Karpas-422 (cell line): ENCODE measurements at regions not wholly inside any gene's neighbourhood (a gene's known extent, or its start where the extent isn't known, plus 50 kb on each side); places are given as distances from the start of the nearest gene placed in this dataset.
"Not testable (repeated sequence)": the region's sequence is repeated elsewhere in the genome, so short reads cannot be mapped to it uniquely, and the experiment has no call there.

Experiments used
- DNase-seq: peaks from one replicate; pipeline ENCODE4 v3.0.0-alpha.2; 2015
- H2AFZ ChIP-seq: fragments of 200-600 bp; sonication (generic); 2 replicates; pipeline ENCODE4 v1.6.1; 2014; ENCODE audit warnings: antibody characterized with exemption, low read length, mixed read lengths
- H3K27ac ChIP-seq: fragments of 200-600 bp; sonication (generic); 2 replicates; pipeline ENCODE4 v1.5.1; 2014; ENCODE audit warnings: mild to moderate bottlenecking, low read length, moderate library complexity
- H3K27me3 ChIP-seq: fragments of 200-600 bp; sonication (generic); 2 replicates; pipeline ENCODE4 v1.6.1; 2014; ENCODE audit warnings: low read length, mixed read lengths
- H3K36me3 ChIP-seq: fragments of 200-600 bp; sonication (generic); 2 replicates; pipeline ENCODE4 v1.6.1; 2014; ENCODE audit warnings: low read length, mixed read lengths; ENCODE audit not compliant: insufficient read depth
- H3K4me1 ChIP-seq: fragments of 200-600 bp; sonication (generic); 2 replicates; pipeline ENCODE4 v1.6.1; 2014; ENCODE audit warnings: mild to moderate bottlenecking, low read length, mixed read lengths
- H3K4me2 ChIP-seq: fragments of 200-600 bp; sonication (generic); 2 replicates; pipeline ENCODE4 v1.6.1; 2014; ENCODE audit warnings: low read length, low read depth, mild to moderate bottlenecking; ENCODE audit not compliant: poor library complexity, severe bottlenecking
- H3K4me3 ChIP-seq: fragments of 200-600 bp; sonication (generic); 2 replicates; pipeline ENCODE4 v1.5.1; 2014; ENCODE audit warnings: mild to moderate bottlenecking, antibody characterized with exemption, low read length, mixed read lengths
- H3K79me2 ChIP-seq: fragments of 200-600 bp; sonication (generic); 2 replicates; pipeline ENCODE4 v1.6.1; 2014; ENCODE audit warnings: mild to moderate bottlenecking, low read length, mixed read lengths
- H3K9ac ChIP-seq: fragments of 200-600 bp; sonication (generic); 2 replicates; pipeline ENCODE4 v1.6.0; 2014; ENCODE audit warnings: low read length
- H3K9me2 ChIP-seq: fragments of 200-600 bp; sonication (generic), shearing (Covaris generic); replicated peaks from 2 replicates; pipeline ENCODE4 v1.6.0; 2014; ENCODE audit warnings: mild to moderate bottlenecking, low read length, moderate library complexity; ENCODE audit not compliant: insufficient read depth
- H3K9me3 ChIP-seq: fragments of 300-700, 200-600 bp; sonication (generic); 2 replicates; pipeline ENCODE4 v1.6.1; 2014; ENCODE audit warnings: low read length, mixed read lengths
- H4K20me1 ChIP-seq: fragments of 200-600 bp; sonication (generic); 2 replicates; pipeline ENCODE4 v1.6.1; 2014; ENCODE audit warnings: mild to moderate bottlenecking, antibody characterized with exemption, low read length, low read depth; ENCODE audit not compliant: insufficient read depth

- H3K27ac ChIP-seq: no peak overlapping the region
- H4K20me1 ChIP-seq: no peaks in the 10 kb centered on the region
- no peaks in the 10 kb centered on the region for H3K9me3 ChIP-seq
- DNase-seq: no peak
- H2AFZ ChIP-seq: no peak overlapping the region
- H3K4me2 ChIP-seq: no peak overlapping the region
- H3K9me2 ChIP-seq: no peaks in the 10 kb centered on the region
- H3K36me3 ChIP-seq: no peaks in the 10 kb centered on the region
- no peak overlapping the region for H3K9ac ChIP-seq
- no peak overlapping the region for H3K4me3 ChIP-seq
- no peaks in the 10 kb centered on the region for H3K4me1 ChIP-seq
- no peaks in the 10 kb centered on the region for H3K27me3 ChIP-seq
- H3K79me2 ChIP-seq: no peaks in the 10 kb centered on the region
Measured at GRCh38 chr6:88413459-88413858, 247.3 kb upstream of the CNR1 start.

GRCh38 chr6:88408355-88408754 is 242.2 kb upstream of the CNR1 start:
- not testable (repeated sequence) for H3K79me2 ChIP-seq, H3K4me3 ChIP-seq, H2AFZ ChIP-seq, H3K36me3 ChIP-seq, H3K9ac ChIP-seq, H3K4me1 ChIP-seq, DNase-seq, H3K27me3 ChIP-seq, H4K20me1 ChIP-seq, H3K9me3 ChIP-seq, H3K9me2 ChIP-seq, H3K27ac ChIP-seq, H3K4me2 ChIP-seq

- not testable (repeated sequence) for H3K9me2 ChIP-seq, H3K79me2 ChIP-seq, H3K27ac ChIP-seq, H3K36me3 ChIP-seq, H3K9ac ChIP-seq, DNase-seq, H2AFZ ChIP-seq, H3K9me3 ChIP-seq, H3K4me2 ChIP-seq, H3K4me1 ChIP-seq, H3K27me3 ChIP-seq, H4K20me1 ChIP-seq, H3K4me3 ChIP-seq
Measured at GRCh38 chr6:88406674-88407073, 240.5 kb upstream of the CNR1 start.

GRCh38 chr6:88403486-88403885 is 237.3 kb upstream of the CNR1 start:
- Histone ChIP-seq H3K4me2 (no peak overlapping the region), H3K27me3 (no peaks in the 10 kb centered on the region), H4K20me1 (no peaks in the 10 kb centered on the region), H2AFZ (no peak overlapping the region), H3K9me3 (no peaks in the 10 kb centered on the region), H3K9me2 (no peaks in the 10 kb centered on the region), H3K9ac (no peak overlapping the region), H3K79me2 (no peaks in the 10 kb centered on the region), H3K4me1 (no peaks in the 10 kb centered on the region), H3K27ac (no peak overlapping the region), H3K36me3 (no peaks in the 10 kb centered on the region), H3K4me3 (no peak overlapping the region)
- DNase-seq: no peak

GRCh38 chr6:88402909-88403308 is 236.8 kb upstream of the CNR1 start:
- Histone ChIP-seq H4K20me1 (no peaks in the 10 kb centered on the region), H2AFZ (no peak overlapping the region), H3K9me3 (no peaks in the 10 kb centered on the region), H3K4me3 (no peak overlapping the region), H3K4me1 (no peaks in the 10 kb centered on the region), H3K36me3 (no peaks in the 10 kb centered on the region), H3K9me2 (no peaks in the 10 kb centered on the region), H3K27me3 (no peaks in the 10 kb centered on the region), H3K27ac (no peak overlapping the region), H3K9ac (no peak overlapping the region), H3K4me2 (no peak overlapping the region), H3K79me2 (no peaks in the 10 kb centered on the region)
- DNase-seq: no peak

- not testable (repeated sequence) for H3K27ac ChIP-seq, H3K4me1 ChIP-seq, H3K4me2 ChIP-seq, H3K36me3 ChIP-seq, H4K20me1 ChIP-seq, H2AFZ ChIP-seq, H3K9me2 ChIP-seq, DNase-seq, H3K79me2 ChIP-seq, H3K27me3 ChIP-seq, H3K4me3 ChIP-seq, H3K9me3 ChIP-seq, H3K9ac ChIP-seq
Measured at GRCh38 chr6:88390998-88391397, 224.9 kb upstream of the CNR1 start.

GRCh38 chr6:88388589-88388988 is 222.4 kb upstream of the CNR1 start:
- Histone ChIP-seq H3K79me2 (no peaks in the 10 kb centered on the region), H3K9me3 (no peaks in the 10 kb centered on the region), H3K4me3 (no peak overlapping the region), H3K9me2 (no peaks in the 10 kb centered on the region), H3K9ac (no peak overlapping the region), H3K27ac (no peak overlapping the region), H2AFZ (no peak overlapping the region), H3K27me3 (no peaks in the 10 kb centered on the region), H3K36me3 (no peaks in the 10 kb centered on the region), H4K20me1 (no peaks in the 10 kb centered on the region), H3K4me1 (no peaks in the 10 kb centered on the region), H3K4me2 (no peak overlapping the region)
- DNase-seq: no peak

GRCh38 chr6:88386167-88386566 is 220.0 kb upstream of the CNR1 start:
- Histone ChIP-seq H3K36me3 (no peaks in the 10 kb centered on the region), H3K4me3 (no peak overlapping the region), H3K79me2 (no peaks in the 10 kb centered on the region), H3K4me1 (no peaks in the 10 kb centered on the region), H3K27ac (no peak overlapping the region), H3K9ac (no peak overlapping the region), H3K9me2 (no peaks in the 10 kb centered on the region), H3K4me2 (no peak overlapping the region), H3K27me3 (no peaks in the 10 kb centered on the region), H4K20me1 (no peaks in the 10 kb centered on the region), H3K9me3 (no peaks in the 10 kb centered on the region), H2AFZ (no peak overlapping the region)
- DNase-seq: no peak

- H3K9ac ChIP-seq: no peak overlapping the region
Measured at GRCh38 chr6:88383183-88383582, 217.0 kb upstream of the CNR1 start.

More at GRCh38 chr6:88383183-88383582, 217.0 kb upstream of the CNR1 start:
- Histone ChIP-seq H3K9me2 (no peaks in the 10 kb centered on the region), H3K27me3 (no peaks in the 10 kb centered on the region), H4K20me1 (no peaks in the 10 kb centered on the region), H3K4me3 (no peak overlapping the region), H3K4me1 (no peaks in the 10 kb centered on the region), H3K4me2 (no peak overlapping the region), H2AFZ (no peak overlapping the region), H3K79me2 (no peaks in the 10 kb centered on the region), H3K9me3 (no peaks in the 10 kb centered on the region), H3K36me3 (no peaks in the 10 kb centered on the region), H3K27ac (no peak overlapping the region)
- no peak for DNase-seq
